ENCODE measurements at regions not wholly inside any gene's neighbourhood (a gene's known extent, or its start where the extent isn't known, plus 50 kb on each side); places are given as distances from the start of the nearest gene placed in this dataset.

GRCh38 chr6:166824146-166824879 is 132.0 kb downstream of the RNASET2 start:
- no peak overlapping the region for H2BK20ac ChIP-seq (ENCODE audit: low read depth, low read length, poor library complexity, severe bottlenecking)
- no peaks in the 10 kb centered on the region for H3K27me3 Mint-ChIP-seq (ENCODE audit: low read depth)
- H3K4ac ChIP-seq (ENCODE audit: low read depth, low read length) = no peak overlapping the region
- H3K56ac ChIP-seq (ENCODE audit: insufficient read length, low read depth, low read length) = no peak overlapping the region
- no peak overlapping the region for H2BK5ac ChIP-seq (ENCODE audit: insufficient read length, low read length)
- H3K27me3 ChIP-seq (ENCODE audit: insufficient read depth, low read length) = no peaks in the 10 kb centered on the region
- no peak overlapping the region for H2BK12ac ChIP-seq (ENCODE audit: insufficient read length, low read depth, low read length)
- no peak overlapping the region for H4K8ac ChIP-seq (replicated peaks; ENCODE audit: insufficient read length, low read depth, low read length)
- no peak overlapping the region for H3K23ac ChIP-seq (ENCODE audit: insufficient read length, low read depth, low read length)
- H2BK15ac ChIP-seq (ENCODE audit: low read depth, low read length) = no peak overlapping the region
- H3K36me3 Mint-ChIP-seq (ENCODE audit: insufficient read depth in 1 of 3, low read depth in 3 of 3) = no peaks in the 10 kb centered on the region
- no peaks in the 10 kb centered on the region for H3K9me3 ChIP-seq (ENCODE audit: control insufficient read depth, low read depth, low read length)
- H3K14ac ChIP-seq (ENCODE audit: insufficient read depth, low read length) = no peak overlapping the region
- no peaks in the 10 kb centered on the region for H3K4me1 Mint-ChIP-seq
- H4K20me1 ChIP-seq (ENCODE audit: control insufficient read depth, insufficient read depth, insufficient read length) = no peaks in the 10 kb centered on the region
- H3K9me3 Mint-ChIP-seq = no peaks in the 10 kb centered on the region
- no peak overlapping the region for H3K27ac ChIP-seq (ENCODE audit: insufficient read length, low read depth, low read length)
- no peaks in the 10 kb centered on the region for H3K23me2 ChIP-seq (ENCODE audit: insufficient read length, low read depth, low read length, poor library complexity, severe bottlenecking)
- no peak for DNase-seq
- H3T11ph ChIP-seq (ENCODE audit: low read length) = no peak overlapping the region
- no peak overlapping the region for H4K91ac ChIP-seq (ENCODE audit: insufficient read length, low read depth, low read length)
- TF ChIP-seq CTCF (conservative IDR thresholded peaks at IDR 0.05) = no peak
- WGBS (ENCODE audit: extremely low coverage, insufficient read length, low lambda C conversion rate) = no CpG with 5 or more reads among the region's 10 CpGs
- no peaks in the 10 kb centered on the region for H3K79me1 ChIP-seq (ENCODE audit: insufficient read depth, low read depth, low read length, poor library complexity, severe bottlenecking)
- H3K4me2 ChIP-seq (ENCODE audit: insufficient read depth, insufficient read length, low read length) = no peak overlapping the region
- no peak overlapping the region for H2BK120ac ChIP-seq (ENCODE audit: low read depth, low read length, poor library complexity, severe bottlenecking)
- H3K27ac Mint-ChIP-seq = no peak overlapping the region
- no peak overlapping the region for H2AFZ ChIP-seq (ENCODE audit: low read length)
- H3K18ac ChIP-seq (ENCODE audit: insufficient read length, low read depth, low read length) = no peak overlapping the region
- no peaks in the 10 kb centered on the region for H3K4me1 ChIP-seq (ENCODE audit: insufficient read depth, low read length)
- H2AK5ac ChIP-seq (ENCODE audit: insufficient read length, low read length) = no peak overlapping the region
- no peak overlapping the region for H3K4me3 Mint-ChIP-seq
- H3K79me2 ChIP-seq (ENCODE audit: insufficient read depth, low read length) = no peaks in the 10 kb centered on the region
- H3K9ac ChIP-seq (ENCODE audit: extremely low read depth, insufficient read length, low read length) = no peak overlapping the region
- no peak overlapping the region for H4K5ac ChIP-seq (ENCODE audit: insufficient read length, low read depth, low read length)

Measured in H9 (cell line).